GM19025 (cell line): ENCODE measurements at regions not wholly inside any gene's neighbourhood (a gene's known extent, or its start where the extent isn't known, plus 50 kb on each side); places are given as distances from the start of the nearest gene placed in this dataset.

Experiments
- ATAC-seq: cut with Tn5 transposase; IDR thresholded peaks from one replicate; pipeline ENCODE4 v1.9.1; 2021; ENCODE audit warnings: mild to moderate bottlenecking, low read depth, moderate library complexity; ENCODE audit not compliant: unreplicated experiment

DNA sequence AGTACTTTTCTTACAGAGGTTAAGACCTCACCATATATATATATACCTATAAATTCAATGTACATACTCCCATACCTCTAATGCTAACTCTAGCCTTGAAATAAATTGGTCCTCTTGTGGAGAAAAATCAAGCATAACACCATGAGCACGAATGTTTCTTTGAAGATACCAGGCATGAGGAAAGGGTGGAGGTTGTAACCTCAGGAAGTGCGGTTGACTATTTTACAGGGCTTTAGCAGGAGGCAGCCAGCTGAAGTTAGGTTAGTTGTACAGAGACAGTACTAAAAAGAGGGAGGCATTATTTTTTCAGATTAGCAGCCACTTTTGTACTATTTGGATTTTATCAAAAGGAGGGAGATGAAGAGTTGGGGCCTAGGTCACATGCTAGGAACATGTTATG is 767.0 kb downstream of the OTOL1 start:
- ATAC-seq: no peak

DNA sequence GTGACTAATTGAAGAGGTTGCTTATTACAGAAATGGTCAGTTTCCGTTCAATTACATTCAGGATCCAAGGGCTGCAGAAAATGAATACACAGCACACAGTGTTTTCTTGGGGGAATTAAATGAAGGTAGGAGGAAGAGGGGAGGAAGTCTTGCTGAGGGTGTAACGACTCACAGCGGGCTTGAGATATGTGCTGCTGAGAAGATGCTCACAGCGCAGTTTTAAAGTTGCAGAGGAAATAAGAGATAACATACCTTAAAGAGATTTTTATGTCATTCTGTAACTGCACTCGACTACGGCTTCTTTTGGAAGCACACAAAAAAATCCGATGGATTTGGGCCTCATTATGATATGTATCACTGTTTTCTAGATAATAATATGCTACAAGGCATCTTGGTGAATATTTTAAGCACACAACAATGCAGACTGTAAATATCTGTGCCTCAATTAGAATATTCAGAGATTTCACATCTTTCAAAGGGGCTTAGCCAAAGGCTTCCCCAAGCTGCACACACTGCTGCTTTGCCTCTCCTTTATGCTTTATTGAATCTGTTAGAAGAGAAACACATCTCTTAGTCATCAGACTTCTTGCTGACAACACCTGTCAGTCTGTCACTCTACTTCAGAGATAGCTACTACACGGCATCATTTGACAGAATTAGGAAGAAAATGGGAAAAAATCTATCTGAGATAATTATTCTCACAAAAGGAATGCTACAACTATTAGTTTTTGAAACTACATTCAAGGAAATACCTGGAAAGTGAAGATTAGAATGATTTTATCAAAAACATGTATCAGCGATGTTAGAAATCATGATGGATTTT is 773.2 kb downstream of the OTOL1 start:
- ATAC-seq: no peak

DNA sequence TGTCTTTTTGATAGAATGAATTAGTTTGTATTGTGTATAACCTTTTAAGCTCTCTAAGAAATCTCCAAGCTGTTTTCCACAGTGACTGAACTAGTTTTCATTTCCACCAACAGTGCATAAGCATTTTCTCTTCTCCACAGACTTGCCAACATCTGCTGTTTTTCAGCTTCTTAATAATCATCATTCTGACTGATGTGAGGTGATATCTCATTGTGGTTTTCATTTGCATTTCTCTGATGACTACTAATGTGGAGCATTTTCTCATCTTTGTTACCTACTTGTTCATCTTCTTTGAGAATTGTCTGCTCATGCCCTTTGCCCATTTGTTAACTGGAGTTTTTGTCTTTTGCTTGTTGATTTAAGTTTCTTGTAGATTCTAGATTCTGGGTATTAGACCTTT is 777.5 kb downstream of the OTOL1 start:
- no peak for ATAC-seq

DNA sequence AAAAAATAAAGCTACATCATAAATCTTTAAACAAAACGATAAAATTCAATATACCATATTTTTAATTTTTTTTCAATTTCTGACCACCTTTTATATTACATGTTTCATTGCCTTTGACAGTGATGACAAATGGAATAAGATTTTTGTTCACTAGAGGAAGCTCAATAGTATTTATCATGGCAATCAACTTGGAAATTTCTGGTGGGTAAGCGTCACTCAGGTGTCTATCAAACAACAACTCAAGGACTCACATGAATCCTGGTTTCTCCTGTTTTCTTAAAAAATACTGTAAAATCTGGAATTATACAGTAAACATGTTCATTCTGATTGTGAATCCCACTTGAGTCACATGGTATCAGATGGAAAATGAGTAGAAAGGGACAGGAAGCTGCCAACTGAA is 782.2 kb downstream of the OTOL1 start:
- no peak for ATAC-seq

DNA sequence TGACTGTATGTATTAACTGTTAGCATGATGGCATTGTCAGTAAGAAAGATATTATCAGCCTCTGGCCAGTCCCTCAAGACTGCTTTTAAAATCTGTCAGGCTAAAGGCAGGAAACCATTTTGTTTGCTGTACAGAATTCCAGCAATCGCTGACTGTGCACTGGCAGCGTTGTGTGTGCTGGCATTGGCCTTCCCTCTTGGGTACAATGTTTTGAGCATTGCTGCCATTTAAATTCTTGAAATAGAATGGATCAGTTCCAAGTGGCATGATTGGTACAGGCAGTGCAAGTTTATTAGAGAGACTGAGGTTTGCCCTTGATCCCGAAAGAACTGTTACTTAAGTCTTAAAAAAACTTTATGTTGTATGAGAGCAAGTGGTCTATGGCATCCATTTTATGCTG is 788.7 kb downstream of the OTOL1 start:
- ATAC-seq: no peak

DNA sequence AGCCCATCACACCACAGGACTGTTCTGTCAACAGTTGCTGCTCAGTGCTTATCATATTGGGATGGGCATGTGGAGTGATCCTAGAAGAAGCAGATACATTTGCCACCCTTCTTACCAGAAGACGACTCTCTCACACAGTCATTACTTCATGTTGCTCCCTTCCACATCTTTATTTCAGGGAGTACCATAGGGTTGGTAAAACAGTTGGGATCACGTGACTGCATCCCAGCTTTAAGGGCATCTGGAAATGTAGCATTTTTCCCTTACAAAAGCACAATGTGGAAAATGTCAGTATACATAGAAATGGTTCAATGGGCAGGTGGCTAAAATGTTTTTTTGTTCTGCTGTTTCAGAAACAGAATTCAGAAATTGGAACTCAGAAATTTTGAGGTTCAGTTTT is 791.0 kb downstream of the OTOL1 start:
- ATAC-seq: no peak

DNA sequence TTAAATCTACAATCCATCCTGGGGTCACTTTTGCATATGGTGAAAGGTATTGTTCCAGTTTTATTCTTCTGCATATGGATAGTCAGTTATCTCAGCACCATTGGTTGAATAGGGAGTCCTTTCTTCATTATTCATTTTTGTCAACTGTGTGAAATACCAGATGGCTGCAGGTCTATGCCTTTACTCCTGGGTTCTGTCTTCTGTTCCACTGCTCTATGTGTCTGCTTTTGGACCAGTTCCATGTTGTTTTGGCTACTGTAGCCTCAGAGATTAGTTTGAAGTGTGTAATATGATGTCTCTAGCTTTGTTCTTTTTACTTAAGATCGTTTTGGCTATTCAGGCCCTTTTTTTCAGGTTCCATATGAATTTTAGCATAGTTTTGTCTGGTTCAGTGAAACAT is 795.8 kb downstream of the OTOL1 start:
- ATAC-seq: no peak

DNA sequence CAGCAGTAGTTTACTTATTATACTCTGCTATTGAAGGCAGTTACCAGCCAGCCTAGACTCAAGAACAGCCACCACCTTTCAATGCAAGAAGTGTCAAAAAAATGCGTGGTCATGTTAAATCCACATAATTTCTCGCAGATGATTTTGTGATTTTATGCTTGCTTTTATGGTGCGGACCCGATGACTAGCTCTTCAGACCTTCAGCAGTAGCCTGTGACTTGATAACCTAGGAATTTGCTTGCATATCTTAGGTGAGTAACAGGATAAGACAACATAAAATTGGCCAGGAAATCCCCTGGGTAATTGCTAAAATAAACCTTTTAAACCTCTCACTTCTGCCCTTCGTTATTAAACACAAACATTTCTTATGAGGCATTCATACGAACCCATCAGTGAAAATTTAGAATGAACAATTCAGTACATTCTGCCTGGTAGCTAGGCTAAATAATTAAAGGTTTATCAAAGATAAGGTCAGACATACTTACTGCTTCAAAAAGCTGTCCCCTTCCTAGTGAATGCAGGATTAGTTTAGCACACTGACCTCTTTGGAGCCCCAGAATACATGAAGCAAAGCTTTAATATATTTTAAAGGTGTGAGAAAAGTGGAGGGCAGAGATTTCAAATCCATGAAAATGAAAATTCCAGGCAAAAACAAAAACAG is 798.8 kb downstream of the OTOL1 start:
- no peak for ATAC-seq

DNA sequence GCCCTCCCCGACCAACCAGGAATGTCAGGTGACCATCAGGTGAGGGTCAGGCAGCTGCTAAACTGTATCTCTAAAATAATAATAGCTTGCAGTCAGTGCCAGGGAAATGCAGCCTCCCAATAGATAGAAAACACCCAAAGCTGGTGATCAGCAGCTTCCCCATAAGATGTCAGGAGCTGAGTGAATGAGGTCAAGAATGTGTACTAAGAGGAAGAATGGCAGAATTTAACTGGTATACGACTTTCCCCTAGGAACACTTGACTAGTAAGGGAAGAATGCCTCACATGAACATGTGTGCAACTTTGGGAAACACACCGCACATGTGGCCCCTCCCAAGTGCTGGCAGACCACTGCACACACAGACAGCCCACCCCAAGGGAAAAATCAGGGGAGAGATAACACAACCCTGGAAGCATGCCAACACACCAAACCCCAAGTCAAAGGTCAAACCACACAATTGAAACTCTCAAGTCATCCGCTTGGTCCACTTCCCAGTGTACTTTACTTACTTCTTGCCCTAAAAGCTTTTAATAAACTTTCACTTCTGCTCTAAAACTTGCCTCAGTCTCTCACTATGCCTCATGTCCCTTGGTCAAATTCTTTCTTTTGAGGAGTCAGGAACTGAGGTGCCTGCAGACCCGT is 806.5 kb downstream of the OTOL1 start:
- no peak for ATAC-seq

DNA sequence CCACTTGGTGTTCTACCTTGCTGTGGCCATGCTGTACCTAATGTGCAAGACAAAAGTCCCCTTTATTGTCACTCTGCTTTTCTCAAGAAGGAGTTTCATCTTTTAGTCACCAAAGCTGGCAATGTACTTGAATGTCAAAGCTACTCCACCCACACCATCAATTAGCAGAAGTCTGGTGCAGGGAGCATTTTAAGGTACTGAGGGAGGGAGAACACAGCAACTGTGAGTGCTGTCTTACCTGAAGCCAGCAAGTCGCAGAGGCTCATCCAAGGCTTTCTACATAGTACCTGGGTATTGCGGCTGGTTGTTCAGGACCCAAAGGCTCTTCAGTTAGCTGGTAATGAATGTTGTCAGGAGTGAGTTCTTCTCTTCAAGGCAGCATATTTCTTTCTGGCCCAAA is 820.4 kb downstream of the OTOL1 start:
- ATAC-seq: no peak

DNA sequence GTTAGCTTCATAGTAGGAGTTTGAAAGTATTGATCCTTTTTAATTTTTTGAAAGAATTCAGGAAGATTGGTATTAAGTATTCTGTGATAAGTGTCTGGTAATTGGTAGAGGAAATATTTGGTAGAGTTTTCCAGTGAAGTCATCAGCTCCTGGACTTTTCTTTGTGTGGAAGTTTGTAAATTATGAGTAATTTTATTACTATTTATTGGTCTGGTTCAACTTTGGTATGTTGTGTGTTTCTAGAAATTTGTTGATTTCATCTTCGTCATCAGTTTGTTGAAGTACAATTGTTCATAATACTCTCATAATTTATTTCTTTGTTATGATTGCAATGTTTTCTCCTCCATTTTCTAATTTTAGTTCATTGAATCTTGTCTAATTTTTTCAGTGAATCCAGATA is 832.0 kb downstream of the OTOL1 start:
- ATAC-seq: no peak

DNA sequence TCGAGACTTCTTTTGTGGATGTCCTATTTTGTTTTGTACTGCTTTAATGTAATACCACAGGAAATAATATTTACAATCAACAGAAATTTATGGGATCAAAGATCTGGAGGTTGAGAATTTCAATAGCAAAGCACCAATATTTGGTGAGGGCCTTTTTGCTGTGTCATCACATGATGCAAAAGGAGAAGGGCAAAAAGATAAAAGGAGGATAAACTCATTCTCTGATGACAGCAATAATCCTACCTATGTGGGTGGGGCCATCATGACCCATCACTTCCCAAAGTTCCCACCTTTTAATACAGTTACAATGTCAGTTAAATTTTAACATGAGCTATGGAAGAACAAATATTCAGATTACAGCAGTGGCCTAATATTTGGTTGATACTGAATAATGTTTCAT is 832.9 kb downstream of the OTOL1 start:
- ATAC-seq: no peak

DNA sequence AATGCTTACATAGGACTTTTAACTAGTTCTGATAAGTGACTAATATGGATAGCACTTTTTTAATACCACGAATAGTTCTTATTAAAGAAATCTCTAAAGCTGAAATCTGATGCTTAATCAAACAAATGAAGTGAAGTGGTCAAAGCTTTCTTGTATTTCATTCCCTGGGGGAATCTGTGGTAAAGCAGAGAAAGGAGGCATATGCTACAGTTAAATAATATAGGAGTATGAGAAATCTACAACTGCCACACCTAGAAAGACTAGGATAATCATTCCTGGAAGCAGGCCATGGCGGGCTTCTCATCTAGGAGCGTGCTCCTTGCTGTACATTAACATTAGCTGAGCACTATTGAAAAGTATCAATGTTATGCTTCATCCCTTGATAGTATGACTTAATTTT is 835.7 kb downstream of the OTOL1 start:
- no peak for ATAC-seq

DNA sequence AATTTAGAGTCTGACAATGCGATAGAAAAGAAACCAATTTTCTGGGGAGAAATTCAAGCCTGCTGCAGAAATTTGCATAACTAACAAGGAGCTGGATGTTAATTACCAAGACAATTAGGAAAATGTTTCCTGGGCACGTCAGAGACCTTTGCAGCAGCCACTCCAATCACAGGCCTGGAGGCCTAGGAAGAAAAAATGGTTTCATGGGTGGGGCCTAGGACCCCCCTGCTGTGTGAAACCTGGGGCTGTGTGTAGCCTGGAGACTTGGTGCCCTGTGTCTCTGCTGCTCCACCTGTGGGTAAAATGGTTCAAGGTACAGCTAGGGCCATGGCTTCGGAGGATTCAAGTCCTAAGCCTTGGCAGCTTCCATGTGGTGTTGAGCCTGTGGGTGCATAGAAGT is 837.9 kb downstream of the OTOL1 start:
- no peak for ATAC-seq

DNA sequence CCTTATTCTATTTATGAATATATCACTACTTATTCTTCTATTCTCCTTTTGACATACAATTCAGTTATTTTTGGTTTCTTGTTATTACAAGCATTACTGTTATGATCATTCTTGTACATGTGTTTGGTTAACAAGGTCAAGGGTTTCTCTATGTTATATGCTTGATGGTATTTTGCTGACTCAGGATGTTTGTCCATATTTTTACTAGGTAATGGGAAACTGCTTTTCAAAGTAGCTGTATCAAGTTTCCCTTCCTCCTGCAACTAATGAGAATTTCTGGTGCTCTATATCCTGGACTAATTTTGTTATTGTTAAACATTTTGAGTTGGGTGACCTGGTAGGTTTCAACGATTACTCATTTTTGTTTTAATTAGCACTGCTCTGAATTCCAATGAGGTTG is 841.0 kb downstream of the OTOL1 start:
- no peak for ATAC-seq

DNA sequence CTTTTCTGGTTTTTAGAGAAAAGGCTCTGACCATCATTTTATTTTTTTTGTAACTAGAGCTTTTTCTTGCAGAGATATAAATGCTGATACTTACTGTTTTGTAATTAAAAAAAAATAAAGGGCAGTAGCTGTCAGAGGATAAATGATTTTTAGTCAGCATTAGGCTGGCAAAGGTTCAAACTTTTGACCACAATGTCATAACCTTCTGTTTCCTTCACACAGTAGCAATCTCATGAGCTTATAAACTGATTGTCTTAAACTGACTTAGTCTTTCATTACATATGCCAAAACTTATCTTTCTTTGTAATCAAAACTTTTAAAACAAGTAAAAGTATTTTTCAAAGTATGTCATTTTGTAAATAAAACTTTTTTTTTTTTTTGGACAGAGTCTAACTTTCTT is 841.9 kb downstream of the OTOL1 start:
- ATAC-seq: no peak

DNA sequence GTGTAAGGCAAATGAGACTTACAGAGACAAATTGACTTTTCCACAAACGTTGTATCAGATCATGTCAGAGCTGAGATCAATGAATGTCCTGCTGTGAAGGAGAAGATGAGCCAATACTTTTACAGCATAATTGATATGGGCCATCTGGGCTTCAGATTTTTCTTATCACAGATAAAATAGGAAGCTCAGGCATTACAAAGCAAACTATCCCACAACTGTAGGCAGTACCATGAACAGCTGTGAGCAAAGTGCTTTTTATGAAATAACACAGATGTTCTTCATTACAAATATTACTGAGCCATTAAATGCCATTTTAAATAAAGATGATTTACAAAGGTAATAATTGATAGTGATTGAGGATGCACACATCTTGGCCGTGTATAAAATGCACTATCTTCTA is 852.3 kb downstream of the OTOL1 start:
- no peak for ATAC-seq

DNA sequence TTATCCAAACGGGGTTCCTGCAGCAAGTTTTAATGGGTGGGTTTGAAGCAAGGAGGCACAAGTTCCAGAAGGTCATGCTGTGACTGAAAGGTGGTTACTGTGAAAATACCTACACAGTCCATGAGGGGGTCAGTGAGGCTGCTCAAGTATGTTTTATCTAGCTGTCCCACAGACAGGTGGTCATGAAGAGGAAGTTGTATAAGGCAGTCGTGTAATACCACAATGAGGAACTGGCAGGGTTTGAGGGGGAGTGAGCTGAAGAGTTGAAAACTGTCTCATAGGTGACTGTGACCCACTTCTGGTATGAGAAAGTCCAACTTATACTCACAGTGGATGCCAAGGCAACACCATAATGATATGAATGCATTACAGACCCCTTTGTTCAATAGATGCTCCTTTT is 856.8 kb downstream of the OTOL1 start:
- ATAC-seq: no peak

DNA sequence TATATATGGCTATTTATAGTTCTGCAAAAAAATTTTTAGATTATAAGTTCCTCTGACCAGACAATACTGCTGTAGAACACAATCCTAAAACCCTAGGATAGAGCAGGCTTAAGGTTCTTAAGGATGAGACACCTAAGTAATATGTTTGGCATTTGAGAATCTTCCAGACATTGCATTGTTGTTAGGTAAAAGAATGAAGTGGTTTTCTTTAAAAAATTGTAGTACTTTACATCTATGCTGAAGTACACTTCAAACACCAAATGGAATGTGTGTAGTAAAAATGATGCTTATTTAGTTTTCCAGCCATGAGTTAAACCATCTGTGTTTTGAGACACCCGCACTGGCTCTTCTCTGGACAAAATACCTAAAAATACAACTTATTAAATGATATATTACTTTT is 857.7 kb downstream of the OTOL1 start:
- no peak for ATAC-seq

DNA sequence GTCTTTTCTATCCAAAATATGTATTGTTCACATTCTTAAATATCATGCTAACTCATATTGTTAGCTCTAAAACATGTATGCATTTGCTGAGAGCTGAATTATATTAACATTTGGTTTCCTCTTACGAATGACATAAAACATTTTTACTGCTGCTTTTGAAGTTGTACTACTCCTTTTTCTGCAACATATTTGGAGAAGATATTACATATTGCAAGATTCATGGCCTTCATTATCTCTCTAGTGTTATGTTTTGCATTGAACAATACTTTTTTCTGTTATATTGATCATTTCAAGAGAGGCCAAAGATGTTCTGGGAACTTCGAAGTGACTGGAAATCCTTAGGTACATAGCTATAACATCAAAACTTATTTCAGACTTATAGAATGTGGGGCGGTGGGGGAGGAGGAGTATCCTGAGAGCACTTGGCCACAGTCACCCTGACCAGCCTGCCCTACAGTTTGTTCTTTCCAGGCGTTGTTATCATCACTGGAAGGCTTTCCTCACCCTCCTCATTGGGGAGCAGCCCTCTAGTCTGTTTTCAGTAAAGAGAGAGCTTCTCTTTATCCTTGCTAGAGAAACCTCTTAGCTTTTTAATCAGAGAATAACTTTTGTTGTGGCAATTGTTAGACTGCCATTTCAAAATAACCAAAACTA is 868.6 kb downstream of the OTOL1 start:
- no peak for ATAC-seq

DNA sequence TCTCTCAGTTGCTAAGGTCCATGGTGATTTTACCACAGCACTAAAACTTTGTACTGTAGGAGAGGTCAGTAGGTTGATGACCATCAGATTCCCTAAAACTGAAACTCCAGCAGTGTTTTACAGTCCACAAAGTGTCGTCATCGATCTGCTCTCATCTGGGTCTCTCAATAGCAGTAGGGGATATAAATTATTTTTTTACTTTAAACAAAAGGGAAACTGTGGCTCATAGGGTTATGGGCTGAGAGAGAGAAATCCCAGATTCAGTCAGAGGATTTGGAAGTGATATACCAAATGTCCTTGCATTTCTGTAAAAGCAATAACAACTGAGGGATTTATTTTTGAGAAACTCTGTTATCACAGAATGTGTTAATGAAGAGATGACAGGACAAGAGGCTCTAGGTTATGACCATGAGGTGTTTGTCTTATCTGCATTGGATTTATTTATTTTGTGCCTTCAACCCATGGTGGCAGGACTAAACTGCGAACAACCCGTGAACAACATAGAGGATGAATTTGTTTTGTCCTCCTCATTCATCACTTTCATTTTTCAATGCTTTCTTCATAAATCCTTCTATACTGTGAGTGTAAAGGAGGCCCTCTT is 869.7 kb downstream of the OTOL1 start:
- no peak for ATAC-seq
